ENCODE measurements at regions not wholly inside any gene's neighbourhood (a gene's known extent, or its start where the extent isn't known, plus 50 kb on each side); places are given as distances from the start of the nearest gene placed in this dataset.

- POLR2A ChIA-PET (ENCODE audit: low non-redundant PET): no interaction called here
- no peaks in the 10 kb centered on the region for H3K36me3 ChIP-seq (ENCODE audit: insufficient read depth, low read length, poor library complexity, severe bottlenecking)
- H3K4me3 ChIP-seq (ENCODE audit: low read depth, low read length, poor library complexity, severe bottlenecking): no peak overlapping the region
- BruUV-seq (replicated peaks): no TSS peak
- intact Hi-C loops (cut with micrococcal nuclease; ENCODE audit: unreplicated experiment): no loop called here
- H3K4me1 ChIP-seq (ENCODE audit: insufficient read depth, low read length, poor library complexity, severe bottlenecking): no peaks in the 10 kb centered on the region
- no peak overlapping the region for H3K27ac ChIP-seq (ENCODE audit: low read depth, low read length, poor library complexity, severe bottlenecking)
- no peak for DNase-seq (ENCODE audit: low spot score)
- no peaks in the 10 kb centered on the region for H3K27me3 ChIP-seq (replicated peaks; ENCODE audit: insufficient read depth, low read depth, low read length, poor library complexity)
- H3K9me3 ChIP-seq (ENCODE audit: low read depth, low read length, poor library complexity, severe bottlenecking): no peaks in the 10 kb centered on the region
- CTCF ChIA-PET: no interaction called here
- TF ChIP-seq EZH2 (IDR thresholded peaks at IDR 0.05; ENCODE audit: borderline replicate concordance, low read depth, low read length, poor library complexity, severe bottlenecking): no peak
- TF ChIP-seq CTCF (conservative IDR thresholded peaks at IDR 0.05; ENCODE audit: low read depth, low read length): no peak
These were observed 324.4 kb downstream of the CENPC start for GRCh38 chr4:67220861-67221260.

- Histone ChIP-seq H3K4me3 (ENCODE audit: low read depth, low read length, poor library complexity, severe bottlenecking) (no peak overlapping the region), H3K4me1 (ENCODE audit: insufficient read depth, low read length, poor library complexity, severe bottlenecking) (no peaks in the 10 kb centered on the region), H3K27ac (ENCODE audit: low read depth, low read length, poor library complexity, severe bottlenecking) (no peak overlapping the region), H3K36me3 (ENCODE audit: insufficient read depth, low read length, poor library complexity, severe bottlenecking) (no peaks in the 10 kb centered on the region), H3K27me3 (replicated peaks; ENCODE audit: insufficient read depth, low read depth, low read length, poor library complexity) (no peaks in the 10 kb centered on the region), H3K9me3 (ENCODE audit: low read depth, low read length, poor library complexity, severe bottlenecking) (no peaks in the 10 kb centered on the region)
- POLR2A ChIA-PET (ENCODE audit: low non-redundant PET): no interaction called here
- TF ChIP-seq EZH2 (IDR thresholded peaks at IDR 0.05; ENCODE audit: borderline replicate concordance, low read depth, low read length, poor library complexity, severe bottlenecking) (no peak), CTCF (conservative IDR thresholded peaks at IDR 0.05; ENCODE audit: low read depth, low read length) (no peak)
- intact Hi-C loops (cut with micrococcal nuclease; ENCODE audit: unreplicated experiment): no loop called here
- no peak for DNase-seq (ENCODE audit: low spot score)
- CTCF ChIA-PET: no interaction called here
- no TSS peak for BruUV-seq (replicated peaks)
These were observed 326.4 kb downstream of the CENPC start for GRCh38 chr4:67218883-67219282.

GRCh38 chr4:67207941-67208441 is 337.3 kb downstream of the CENPC start:
- Histone ChIP-seq H3K27me3 (replicated peaks; ENCODE audit: insufficient read depth, low read depth, low read length, poor library complexity) (no peaks in the 10 kb centered on the region), H3K27ac (ENCODE audit: low read depth, low read length, poor library complexity, severe bottlenecking) (no peak overlapping the region), H3K4me1 (ENCODE audit: insufficient read depth, low read length, poor library complexity, severe bottlenecking) (peaks cover 12% of the 10 kb centered on the region), H3K4me3 (ENCODE audit: low read depth, low read length, poor library complexity, severe bottlenecking) (no peak overlapping the region), H3K9me3 (ENCODE audit: low read depth, low read length, poor library complexity, severe bottlenecking) (no peaks in the 10 kb centered on the region), H3K36me3 (ENCODE audit: insufficient read depth, low read length, poor library complexity, severe bottlenecking) (no peaks in the 10 kb centered on the region)
- no peak for TF ChIP-seq CTCF (conservative IDR thresholded peaks at IDR 0.05; ENCODE audit: low read depth, low read length)
- TF ChIP-seq EZH2 (IDR thresholded peaks at IDR 0.05; ENCODE audit: borderline replicate concordance, low read depth, low read length, poor library complexity, severe bottlenecking): no peak
- ChIA-PET CTCF (no interaction called here), POLR2A (ENCODE audit: low non-redundant PET) (no interaction called here)
- intact Hi-C loops (cut with micrococcal nuclease; ENCODE audit: unreplicated experiment): no loop called here
- no TSS peak for BruUV-seq (replicated peaks)
- no peak for DNase-seq (ENCODE audit: low spot score)
